OCI-LY1 (cell line): ENCODE measurements at regions not wholly inside any gene's neighbourhood (a gene's known extent, or its start where the extent isn't known, plus 50 kb on each side); places are given as distances from the start of the nearest gene placed in this dataset.
"Not testable (repeated sequence)": the region's sequence is repeated elsewhere in the genome, so short reads cannot be mapped to it uniquely, and the experiment has no call there.

Experiments
- CTCF ChIP-seq: fragments of 200-600 bp; sonication (generic), shearing (Covaris generic); IDR thresholded peaks from 2 replicates; pipeline ENCODE4 v1.5.1; 2017; ENCODE audit warnings: mild to moderate bottlenecking, antibody characterized with exemption, low read length, moderate library complexity, mixed read lengths
- EZH2 ChIP-seq: fragments of 200-600 bp; sonication (generic), shearing (Covaris generic); IDR thresholded peaks from 2 replicates; pipeline ENCODE4 v1.8.0; 2017; ENCODE audit warnings: borderline replicate concordance, mixed run types, mild to moderate bottlenecking, antibody characterized with exemption, low read length, moderate library complexity, mixed read lengths

GRCh38 chr14:43256996-43257395 lies 1250.1 kb downstream of the FSCB start:
- TF ChIP-seq CTCF, EZH2: not testable (repeated sequence)
